Loucy (cell line): ENCODE measurements at regions not wholly inside any gene's neighbourhood (a gene's known extent, or its start where the extent isn't known, plus 50 kb on each side); places are given as distances from the start of the nearest gene placed in this dataset.

ENCODE experiments used
- CTCF ChIP-seq: fragments of 200-600 bp; sonication (generic); conservative IDR thresholded peaks from 2 replicates; pipeline ENCODE4 v1.5.1; 2014; ENCODE audit warnings: mild to moderate bottlenecking, antibody characterized with exemption, low read length
- EZH2phosphoT487 ChIP-seq: fragments of 200-600 bp; IDR thresholded peaks from 2 replicates; pipeline ENCODE4 v1.6.1; 2018; ENCODE audit warnings: antibody characterized with exemption, mild to moderate bottlenecking, moderate library complexity, borderline replicate concordance

GRCh38 chrX:37922928-37923327 lies 75.6 kb upstream of the DYNLT3 start:
- no peak for TF ChIP-seq CTCF
- TF ChIP-seq EZH2phosphoT487 = no peak
